Activated CD8-positive, alpha-beta memory T cell treated with anti-CD3 and anti-CD28 coated beads, Interleukin-2, amount 50 U/mL, for 4 hours (primary cell): ENCODE measurements at regions not wholly inside any gene's neighbourhood (a gene's known extent, or its start where the extent isn't known, plus 50 kb on each side); places are given as distances from the start of the nearest gene placed in this dataset.
"Not testable (repeated sequence)": the region's sequence is repeated elsewhere in the genome, so short reads cannot be mapped to it uniquely, and the experiment has no call there.

Source experiments
- DNase-seq: peaks from one replicate; pipeline ENCODE4 v3.0.0-alpha.2; 2020

- no peak for DNase-seq
These were observed 423.1 kb upstream of the PITX2 start for GRCh38 chr4:111045992-111046391.

GRCh38 chr4:111046811-111047210, 423.9 kb upstream of the PITX2 start:
- no peak for DNase-seq

- no peak for DNase-seq
These were observed 425.4 kb upstream of the PITX2 start for GRCh38 chr4:111048316-111048715.

GRCh38 chr4:111064342-111064993, 441.6 kb upstream of the PITX2 start:
- no peak for DNase-seq

- no peak for DNase-seq
These were observed 443.1 kb upstream of the PITX2 start for GRCh38 chr4:111066001-111066400.

- DNase-seq: no peak
These were observed 443.6 kb upstream of the PITX2 start for GRCh38 chr4:111066447-111066846.

GRCh38 chr4:111066887-111067286, 444.0 kb upstream of the PITX2 start:
- DNase-seq: no peak

- no peak for DNase-seq
These were observed 446.0 kb upstream of the PITX2 start for GRCh38 chr4:111068883-111069282.

GRCh38 chr4:111070390-111070789, 447.5 kb upstream of the PITX2 start:
- no peak for DNase-seq

- DNase-seq: no peak
These were observed 451.7 kb upstream of the PITX2 start for GRCh38 chr4:111074523-111075114.

- DNase-seq: not testable (repeated sequence)
These were observed 453.4 kb upstream of the PITX2 start for GRCh38 chr4:111076299-111076698.

- DNase-seq: no peak
These were observed 485.3 kb upstream of the PITX2 start for GRCh38 chr4:111108153-111108552.

GRCh38 chr4:111113591-111113990, 490.7 kb upstream of the PITX2 start:
- DNase-seq: no peak

GRCh38 chr4:111115881-111116280, 493.0 kb upstream of the PITX2 start:
- no peak for DNase-seq

- no peak for DNase-seq
These were observed 497.3 kb upstream of the PITX2 start for GRCh38 chr4:111120191-111120590.

GRCh38 chr4:111126340-111126739, 503.5 kb upstream of the PITX2 start:
- DNase-seq: no peak

GRCh38 chr4:111127841-111128240, 505.0 kb upstream of the PITX2 start:
- DNase-seq: no peak

GRCh38 chr4:111128327-111128726, 505.4 kb upstream of the PITX2 start:
- no peak for DNase-seq

GRCh38 chr4:111136438-111136837, 513.6 kb upstream of the PITX2 start:
- DNase-seq: no peak

- DNase-seq: no peak
These were observed 514.1 kb upstream of the PITX2 start for GRCh38 chr4:111136967-111137366.

- no peak for DNase-seq
These were observed 520.6 kb upstream of the PITX2 start for GRCh38 chr4:111143510-111143909.

- DNase-seq: no peak
These were observed 532.1 kb upstream of the PITX2 start for GRCh38 chr4:111154934-111155333.

GRCh38 chr4:111164556-111164955, 541.7 kb upstream of the PITX2 start:
- not testable (repeated sequence) for DNase-seq

- DNase-seq: no peak
These were observed 551.5 kb upstream of the PITX2 start for GRCh38 chr4:111174331-111174730.

GRCh38 chr4:111178231-111178630, 555.4 kb upstream of the PITX2 start:
- no peak for DNase-seq
